ENCODE measurements at regions not wholly inside any gene's neighbourhood (a gene's known extent, or its start where the extent isn't known, plus 50 kb on each side); places are given as distances from the start of the nearest gene placed in this dataset.

DNA sequence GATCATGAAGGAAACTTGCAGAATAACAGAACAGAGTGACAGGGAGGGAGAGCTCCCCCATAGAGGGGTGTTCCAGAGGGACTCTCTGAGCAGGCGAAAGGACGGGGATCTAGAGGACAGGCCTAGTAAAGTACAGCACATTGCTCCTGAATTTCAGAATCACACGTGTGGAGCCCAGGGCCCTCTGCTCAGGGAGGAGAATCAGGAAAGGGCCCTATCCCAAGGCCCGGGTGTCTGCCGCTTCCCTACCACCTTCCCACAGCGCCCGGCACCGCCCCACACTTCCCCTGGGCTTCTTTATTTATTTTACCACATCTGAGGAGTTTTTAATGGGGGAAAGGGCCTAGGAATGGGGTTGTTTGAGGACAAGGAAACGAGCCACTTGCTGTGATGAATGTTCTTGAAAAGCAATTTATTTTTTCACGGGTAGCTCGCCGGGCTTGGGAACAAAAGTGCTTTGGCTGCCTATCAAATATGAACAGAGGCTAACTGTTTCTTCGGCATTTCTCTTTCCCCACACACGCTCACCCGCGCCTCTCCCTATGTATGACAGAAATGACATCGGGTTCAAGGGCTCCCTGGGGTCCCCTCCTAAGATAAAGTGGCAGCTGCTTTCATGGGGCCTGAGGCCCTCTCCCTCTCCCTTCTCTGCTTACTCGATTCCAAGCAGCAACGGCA, 79.3 kb upstream of the GLI2 start:
- H3K4me3 Mint-ChIP-seq = no peak overlapping the region

DNA sequence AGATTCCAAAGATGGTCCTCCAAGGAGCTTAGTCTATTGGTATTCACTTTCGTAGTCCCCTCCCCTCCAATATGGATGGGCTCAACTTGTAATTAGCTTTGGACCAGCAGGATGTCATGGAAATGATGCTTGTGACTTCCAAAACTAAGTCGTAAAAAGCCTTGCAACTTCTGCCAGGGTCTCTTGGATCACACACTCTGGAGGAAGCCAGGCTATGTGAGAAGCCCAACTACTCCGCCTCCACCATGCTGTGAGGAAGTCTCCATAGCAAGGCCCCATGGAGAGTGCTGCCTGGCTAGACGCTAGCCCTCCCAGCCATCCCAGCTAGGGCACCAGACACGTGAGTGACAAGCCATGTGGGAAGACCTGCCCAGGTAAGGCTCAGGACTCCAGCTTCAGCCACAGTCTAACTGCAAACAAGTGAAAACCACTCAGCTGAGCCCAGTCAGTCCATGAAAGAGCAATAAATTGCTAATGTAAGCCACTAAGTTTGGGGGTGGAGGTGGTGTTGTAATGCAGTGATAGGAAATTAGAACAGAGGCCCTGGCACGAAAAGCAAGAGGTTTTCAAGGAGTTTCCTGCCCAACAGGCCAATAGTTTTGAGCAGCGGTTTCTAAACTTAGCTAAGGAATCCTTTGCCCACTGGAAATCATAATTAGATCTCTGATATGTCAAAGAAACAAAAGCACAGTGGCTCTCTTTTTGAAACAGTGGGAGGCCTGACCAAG, 77.5 kb upstream of the GLI2 start:
- H3K4me1 Mint-ChIP-seq = no peaks in the 10 kb centered on the region
- no peak for DNase-seq (ENCODE audit: low spot score in 2 of 2)

More for the DNA sequence above, 79.3 kb upstream of the GLI2 start:
- Mint-ChIP-seq H3K27ac (no peak overlapping the region), H3K36me3 (no peaks in the 10 kb centered on the region), H3K9me3 (no peaks in the 10 kb centered on the region), H3K4me1 (no peaks in the 10 kb centered on the region)
- DNase-seq (ENCODE audit: low spot score in 2 of 2) (no peak), ATAC-seq (no peak)

DNA sequence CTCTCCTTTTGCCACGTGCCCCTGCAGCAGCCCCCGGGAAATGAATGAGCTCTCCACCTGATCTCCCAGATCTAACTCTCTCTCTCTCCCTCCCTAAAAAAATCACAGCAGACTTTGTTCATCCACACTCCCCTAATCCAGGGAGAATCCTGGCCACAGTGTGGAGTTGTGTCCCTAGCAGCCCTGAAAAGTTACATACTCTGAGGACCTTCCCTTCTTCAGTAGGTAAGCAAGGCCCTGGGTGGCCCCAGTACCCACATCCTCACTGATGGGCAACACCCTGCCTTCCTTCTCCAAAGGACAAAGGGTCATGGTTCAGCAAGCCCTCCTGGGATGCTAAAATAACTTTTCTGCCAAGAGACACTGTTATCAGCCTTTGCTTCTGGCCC, 76.9 kb upstream of the GLI2 start:
- Mint-ChIP-seq H3K9me3 (no peaks in the 10 kb centered on the region), H3K4me3 (no peak overlapping the region), H3K4me1 (no peaks in the 10 kb centered on the region), H3K36me3 (no peaks in the 10 kb centered on the region), H3K27ac (no peak overlapping the region)
- DNase-seq (ENCODE audit: low spot score in 2 of 2) (no peak), ATAC-seq (no peak)

More for the DNA sequence above, 77.5 kb upstream of the GLI2 start:
- no peaks in the 10 kb centered on the region for H3K9me3 Mint-ChIP-seq
- H3K27ac Mint-ChIP-seq = no peak overlapping the region
- ATAC-seq = no peak
- no peak overlapping the region for H3K4me3 Mint-ChIP-seq
- H3K36me3 Mint-ChIP-seq = no peaks in the 10 kb centered on the region

DNA sequence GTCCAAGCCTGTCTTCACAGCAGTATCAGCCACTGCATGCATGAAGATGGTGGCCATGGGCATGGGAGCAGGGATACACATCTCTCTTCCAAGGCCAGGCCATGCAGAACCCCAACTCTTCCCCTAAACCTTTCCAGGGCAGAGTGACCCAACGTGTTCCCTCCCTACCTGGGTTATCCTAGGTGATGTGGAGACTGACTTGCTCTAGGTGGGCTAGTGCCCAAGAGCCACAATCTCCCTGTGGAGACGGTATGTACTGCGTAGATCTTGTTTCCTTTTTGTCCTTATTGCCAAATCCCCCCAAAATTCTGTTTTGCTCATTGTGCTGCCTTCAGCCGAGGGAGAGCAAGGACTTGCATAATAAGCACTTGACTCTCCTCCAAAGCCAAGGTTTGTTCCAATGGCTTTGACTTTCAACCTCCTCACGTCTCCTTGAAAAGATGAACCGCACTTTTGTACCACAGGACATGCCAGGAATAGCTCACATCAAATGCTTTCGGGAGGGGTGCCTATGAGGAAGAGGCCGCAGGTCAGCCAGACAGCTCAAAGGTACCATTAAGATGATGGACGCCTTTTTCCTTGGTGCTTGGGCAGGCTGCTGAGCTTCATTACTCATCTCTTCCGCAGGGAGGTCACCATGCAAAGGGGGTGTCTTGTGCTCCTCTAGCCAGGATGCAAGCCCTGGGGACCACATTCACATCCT, 76.2 kb upstream of the GLI2 start:
- ATAC-seq (no peak), DNase-seq (ENCODE audit: low spot score in 2 of 2) (no peak)
- H3K4me3 Mint-ChIP-seq = no peak overlapping the region
- H3K4me1 Mint-ChIP-seq = no peaks in the 10 kb centered on the region
- no peaks in the 10 kb centered on the region for H3K36me3 Mint-ChIP-seq
- H3K27ac Mint-ChIP-seq = no peak overlapping the region
- peaks cover 3% of the 10 kb centered on the region for H3K9me3 Mint-ChIP-seq

DNA sequence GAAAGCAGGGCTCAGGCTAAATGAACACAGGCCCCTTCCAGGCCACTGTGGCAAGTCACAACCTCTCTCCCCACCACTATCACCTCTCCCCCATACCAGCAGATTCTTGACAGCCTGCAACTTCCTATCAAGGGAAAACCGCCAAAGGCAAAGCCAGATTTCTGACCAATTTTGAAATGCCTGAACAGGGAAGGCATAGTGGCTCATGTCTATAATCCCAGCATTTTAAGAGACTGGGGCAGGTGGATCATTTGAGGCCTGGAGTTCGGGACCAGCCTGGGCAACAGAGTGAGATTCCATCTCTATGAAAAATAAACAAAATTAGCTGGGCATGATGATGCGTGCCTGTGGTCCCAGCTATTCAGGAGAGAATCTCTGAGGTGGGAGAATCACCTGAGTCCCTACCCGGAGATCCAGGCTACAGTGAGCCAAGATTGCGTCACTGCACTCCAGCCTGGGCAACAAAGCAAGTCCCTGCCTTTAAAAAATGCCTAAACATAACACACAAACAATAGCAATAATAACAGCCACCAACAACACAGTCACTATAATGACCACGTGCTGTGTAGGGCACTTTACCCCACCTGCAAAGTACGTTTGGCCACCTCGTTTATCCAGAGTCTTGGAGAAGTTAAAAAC, 75.5 kb upstream of the GLI2 start:
- ATAC-seq (no peak), DNase-seq (ENCODE audit: low spot score in 2 of 2) (no peak)
- Mint-ChIP-seq H3K4me3 (no peak overlapping the region), H3K9me3 (peaks cover 6% of the 10 kb centered on the region), H3K4me1 (no peaks in the 10 kb centered on the region), H3K27ac (no peak overlapping the region), H3K36me3 (no peaks in the 10 kb centered on the region)

DNA sequence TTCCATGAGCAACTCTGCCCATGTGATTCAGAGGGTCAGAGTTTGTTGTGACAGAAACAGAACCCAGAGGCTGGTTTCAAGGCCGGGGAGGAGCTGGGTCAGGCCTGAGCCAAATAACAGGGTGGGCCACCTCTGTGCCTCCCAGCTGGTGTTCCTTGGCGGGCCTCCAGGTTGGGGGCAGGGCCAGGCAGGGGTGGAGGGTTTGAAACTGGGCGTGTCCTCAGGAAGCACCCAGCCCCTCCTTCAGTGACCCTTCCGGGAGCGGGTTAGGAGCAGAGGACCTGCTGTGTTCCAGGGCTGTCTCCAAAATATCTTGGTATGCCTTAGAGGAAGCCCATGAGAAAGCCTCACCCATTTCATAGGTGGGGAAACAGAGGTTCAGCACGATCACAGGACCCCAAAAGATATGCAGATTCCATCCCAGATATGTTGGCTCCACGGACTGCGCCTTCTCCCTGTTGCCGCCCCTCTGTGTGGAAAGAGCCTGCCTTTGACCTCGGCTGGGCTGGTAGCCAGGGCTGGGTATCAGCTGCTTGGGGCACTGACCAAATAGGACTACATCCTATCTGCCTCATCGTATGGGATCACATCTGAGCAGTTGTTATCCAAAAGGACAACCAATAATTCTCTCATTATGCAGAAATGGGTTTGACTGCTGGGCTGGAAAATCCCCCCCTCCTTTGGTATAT, 74.8 kb upstream of the GLI2 start:
- DNase-seq (ENCODE audit: low spot score in 2 of 2) (no peak), ATAC-seq (no peak)
- Mint-ChIP-seq H3K36me3 (no peaks in the 10 kb centered on the region), H3K9me3 (peaks cover 9% of the 10 kb centered on the region), H3K4me3 (no peak overlapping the region), H3K4me1 (no peaks in the 10 kb centered on the region), H3K27ac (no peak overlapping the region)

DNA sequence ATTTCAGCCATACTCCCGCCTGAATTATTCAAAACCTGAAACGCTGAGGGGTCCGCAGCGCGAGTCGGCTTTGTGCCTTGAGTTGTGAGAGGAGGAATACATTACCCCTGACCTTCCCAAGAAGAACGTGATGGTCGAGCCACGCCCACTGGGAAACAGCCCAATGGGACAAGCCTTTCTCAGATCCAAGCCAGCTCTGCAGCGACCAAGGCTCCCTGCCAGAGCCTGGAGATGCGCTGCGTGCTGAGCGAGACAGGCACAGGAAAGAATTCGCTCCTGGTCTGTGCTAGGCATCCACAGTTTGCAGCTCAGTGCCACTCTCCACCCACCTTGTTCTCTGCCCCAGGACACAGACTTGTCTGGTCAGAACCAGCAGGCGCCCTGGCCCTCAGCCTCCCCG, 74.1 kb upstream of the GLI2 start:
- Mint-ChIP-seq H3K27ac (no peak overlapping the region), H3K4me3 (no peak overlapping the region), H3K9me3 (peaks cover 16% of the 10 kb centered on the region)

DNA sequence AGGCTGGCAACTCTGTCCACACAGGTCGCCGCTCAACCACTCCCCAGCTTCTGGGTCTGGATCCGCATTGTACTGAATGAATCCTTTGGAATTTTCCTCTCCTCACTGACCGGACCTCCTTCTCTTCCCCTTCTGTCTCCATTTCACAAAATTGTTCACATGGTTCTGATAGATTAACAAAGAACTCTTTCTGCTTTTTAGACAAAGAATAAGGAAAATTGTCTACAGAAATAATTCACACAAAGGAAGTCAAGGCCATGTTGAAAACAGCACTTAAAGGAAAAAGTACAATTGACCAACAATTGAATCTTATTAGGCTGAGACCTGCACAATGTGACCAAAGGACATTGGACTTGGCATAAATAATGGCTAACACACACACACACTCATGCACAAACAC, 73.6 kb upstream of the GLI2 start:
- Mint-ChIP-seq H3K27ac (no peak overlapping the region), H3K9me3 (peaks cover 20% of the 10 kb centered on the region), H3K4me3 (no peak overlapping the region), H3K4me1 (no peaks in the 10 kb centered on the region), H3K36me3 (no peaks in the 10 kb centered on the region)
- no peak for ATAC-seq
- DNase-seq (ENCODE audit: low spot score in 2 of 2) = no peak

More for the DNA sequence above, 74.1 kb upstream of the GLI2 start:
- ATAC-seq = no peak
- Mint-ChIP-seq H3K36me3 (no peaks in the 10 kb centered on the region), H3K4me1 (no peaks in the 10 kb centered on the region)
- no peak for DNase-seq (ENCODE audit: low spot score in 2 of 2)

DNA sequence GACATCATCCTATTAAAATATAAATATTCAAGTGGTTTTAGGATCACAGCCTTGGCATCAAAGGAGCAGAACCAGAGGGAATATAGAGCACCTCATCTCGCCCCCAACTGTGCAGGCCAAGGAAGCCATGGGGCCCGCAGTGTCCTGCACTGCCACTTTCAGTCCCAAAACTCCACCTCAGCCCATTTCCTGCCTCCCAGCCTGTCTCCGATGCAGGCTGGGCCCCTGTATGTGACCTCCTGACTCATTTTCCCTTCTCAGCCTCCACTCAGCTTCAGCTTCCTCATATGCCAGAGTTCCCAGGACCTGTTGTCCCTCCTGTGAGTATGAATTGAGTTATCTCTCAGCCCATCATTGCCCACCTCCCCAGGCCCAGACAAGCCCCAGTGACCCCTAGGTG, 72.9 kb upstream of the GLI2 start:
- no peak overlapping the region for H3K4me3 Mint-ChIP-seq
- H3K27ac Mint-ChIP-seq = no peak overlapping the region
- DNase-seq (ENCODE audit: low spot score in 2 of 2) = no peak
- no peak for ATAC-seq
- H3K36me3 Mint-ChIP-seq = no peaks in the 10 kb centered on the region
- no peaks in the 10 kb centered on the region for H3K4me1 Mint-ChIP-seq
- H3K9me3 Mint-ChIP-seq = peaks cover 20% of the 10 kb centered on the region

DNA sequence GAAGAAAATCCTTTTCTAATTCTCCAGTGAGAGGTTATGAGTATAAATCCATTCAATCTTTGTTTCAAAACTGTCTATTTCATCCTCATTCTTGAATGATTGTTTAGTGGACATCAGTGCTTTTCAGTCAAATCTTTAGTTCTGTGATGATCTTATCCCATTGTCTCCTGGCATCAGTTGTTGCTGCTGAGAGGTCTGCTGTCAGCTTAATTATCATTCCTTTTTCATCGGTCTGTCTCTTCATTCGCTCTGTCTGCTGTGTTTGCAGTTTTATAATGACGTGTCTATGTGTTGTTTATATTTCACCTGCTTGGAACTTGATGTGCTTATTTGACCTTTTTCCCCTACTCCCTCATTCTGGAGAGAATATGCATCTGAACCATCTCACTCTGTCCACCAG, 69.2 kb upstream of the GLI2 start:
- H3K4me3 Mint-ChIP-seq = no peak overlapping the region
- no peaks in the 10 kb centered on the region for H3K36me3 Mint-ChIP-seq
- peaks cover 20% of the 10 kb centered on the region for H3K9me3 Mint-ChIP-seq
- no peaks in the 10 kb centered on the region for H3K4me1 Mint-ChIP-seq
- ATAC-seq (no peak), DNase-seq (ENCODE audit: low spot score in 2 of 2) (no peak)
- H3K27ac Mint-ChIP-seq = no peak overlapping the region

DNA sequence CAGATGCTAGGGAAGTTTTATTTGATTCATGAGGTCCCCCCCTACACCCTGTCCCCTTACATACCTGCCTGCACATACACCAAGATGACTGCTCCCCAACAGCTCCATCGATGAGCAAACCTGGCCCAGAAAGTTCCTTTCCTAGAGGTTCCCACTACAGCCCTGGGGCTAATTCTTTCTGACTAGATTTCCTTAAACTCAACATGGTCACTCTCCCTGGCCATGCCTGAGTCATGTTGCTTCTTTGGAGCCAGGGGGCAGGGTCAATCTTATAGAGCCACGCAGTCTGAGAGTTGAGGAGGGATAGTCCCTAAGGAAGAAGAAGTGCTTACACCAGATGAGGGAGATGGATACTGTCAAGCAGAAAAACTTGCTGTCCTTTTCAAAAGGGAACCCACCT, 67.7 kb upstream of the GLI2 start:
- ATAC-seq = no peak

DNA sequence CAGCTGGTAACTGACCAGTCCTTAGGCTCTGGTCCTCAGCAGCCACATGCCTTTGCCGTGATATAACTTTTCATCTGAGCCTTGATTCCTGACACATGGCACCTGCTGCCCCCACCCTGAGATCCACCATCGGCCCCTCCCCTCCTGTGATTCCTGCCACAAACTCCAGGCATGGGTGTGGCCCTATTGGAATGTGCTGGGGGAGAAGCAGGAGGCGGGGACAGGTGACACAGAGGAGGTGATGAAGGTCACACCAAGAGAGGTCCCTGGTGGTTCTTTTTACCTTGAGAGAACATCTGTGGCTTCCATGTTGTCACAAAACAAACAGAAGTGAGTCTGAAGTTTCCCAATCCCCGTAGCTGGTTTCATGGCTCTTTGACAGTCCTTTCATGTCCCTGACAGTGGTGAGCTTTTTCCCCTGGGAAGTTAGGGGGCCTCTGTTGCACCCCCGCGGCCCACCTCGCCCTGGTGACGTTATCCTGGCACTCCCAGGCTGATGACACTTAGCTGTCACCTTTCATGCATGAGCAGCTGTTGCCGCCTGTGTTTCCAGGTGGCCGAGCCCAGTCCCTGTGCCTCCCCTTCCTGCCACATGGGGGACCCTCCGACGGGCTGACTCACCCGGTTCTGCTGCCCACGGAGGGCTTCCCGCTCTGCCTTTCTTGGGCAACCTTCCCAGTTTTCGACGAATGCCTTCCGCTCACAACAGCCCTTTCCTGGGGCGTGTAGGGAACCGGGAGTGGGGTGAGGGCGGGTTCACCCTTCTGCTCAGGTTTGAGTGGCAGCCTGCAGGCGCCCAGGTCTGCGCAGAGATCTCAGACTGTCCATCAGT, 66.3 kb upstream of the GLI2 start:
- no peak overlapping the region for H3K4me3 Mint-ChIP-seq
- peaks cover 17% of the 10 kb centered on the region for H3K9me3 Mint-ChIP-seq
- no peak for DNase-seq (ENCODE audit: low spot score in 2 of 2)
- H3K36me3 Mint-ChIP-seq = no peaks in the 10 kb centered on the region
- no peak for ATAC-seq
- H3K4me1 Mint-ChIP-seq = no peaks in the 10 kb centered on the region
- H3K27ac Mint-ChIP-seq = no peak overlapping the region

More for the DNA sequence above, 67.7 kb upstream of the GLI2 start:
- Mint-ChIP-seq H3K36me3 (no peaks in the 10 kb centered on the region), H3K9me3 (peaks cover 20% of the 10 kb centered on the region), H3K4me1 (no peaks in the 10 kb centered on the region), H3K4me3 (no peak overlapping the region), H3K27ac (no peak overlapping the region)
- no peak for DNase-seq (ENCODE audit: low spot score in 2 of 2)

DNA sequence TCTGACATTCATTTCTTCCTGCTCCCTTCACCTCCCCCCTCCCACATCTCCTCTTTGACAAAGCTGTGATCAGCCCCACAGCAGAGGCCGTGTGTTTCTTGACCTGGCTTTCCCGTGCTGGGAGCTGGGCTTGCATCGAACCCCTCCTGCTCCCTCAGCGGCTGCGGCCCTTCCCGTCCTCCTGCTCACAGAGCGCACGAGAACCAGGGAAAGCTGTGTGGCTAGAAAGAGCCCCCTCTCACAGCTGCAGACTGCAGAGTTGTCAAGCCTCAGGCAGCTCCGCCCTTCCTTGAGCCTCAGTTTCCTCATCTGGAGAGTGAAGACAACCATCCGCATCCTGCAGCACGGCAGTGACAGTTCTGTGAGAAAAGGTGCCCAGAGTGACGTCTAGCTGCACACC, 65.7 kb upstream of the GLI2 start:
- Mint-ChIP-seq H3K36me3 (no peaks in the 10 kb centered on the region), H3K4me1 (no peaks in the 10 kb centered on the region), H3K4me3 (no peak overlapping the region), H3K27ac (no peak overlapping the region), H3K9me3 (peaks cover 14% of the 10 kb centered on the region)
- DNase-seq (ENCODE audit: low spot score in 2 of 2) (no peak), ATAC-seq (no peak)

DNA sequence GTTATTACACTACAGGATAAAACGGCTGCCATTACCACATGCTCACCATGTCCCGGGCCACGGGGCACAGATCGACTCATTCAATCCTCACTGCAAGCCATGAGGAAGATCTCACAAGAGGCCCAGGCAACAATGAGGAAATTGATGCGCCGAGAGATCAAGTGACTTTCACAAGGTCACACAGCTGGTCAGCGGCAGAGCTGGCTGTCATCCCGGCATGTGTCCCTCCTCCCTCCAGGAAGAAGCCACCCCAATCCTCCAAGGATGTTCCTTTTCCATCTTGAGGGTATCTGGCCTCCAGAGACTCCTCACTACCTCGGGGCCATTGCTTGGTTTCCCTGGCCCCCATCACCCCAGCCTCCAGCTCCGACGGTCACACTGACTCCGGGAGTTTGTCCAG, 65.3 kb upstream of the GLI2 start:
- Mint-ChIP-seq H3K36me3 (no peaks in the 10 kb centered on the region), H3K9me3 (peaks cover 12% of the 10 kb centered on the region), H3K4me3 (no peak overlapping the region), H3K27ac (no peak overlapping the region), H3K4me1 (no peaks in the 10 kb centered on the region)
- no peak for ATAC-seq
- DNase-seq (ENCODE audit: low spot score in 2 of 2) = no peak

Data from stimulated activated effector memory CD8-positive, alpha-beta T cell treated with anti-CD3 and anti-CD28 coated beads, Interleukin-12 subunit alpha, Interleukin-12 subunit beta, amount 100 ng/mL, for 72 hours (primary cell).